ENCODE measurements at regions not wholly inside any gene's neighbourhood (a gene's known extent, or its start where the extent isn't known, plus 50 kb on each side); places are given as distances from the start of the nearest gene placed in this dataset.

DNA sequence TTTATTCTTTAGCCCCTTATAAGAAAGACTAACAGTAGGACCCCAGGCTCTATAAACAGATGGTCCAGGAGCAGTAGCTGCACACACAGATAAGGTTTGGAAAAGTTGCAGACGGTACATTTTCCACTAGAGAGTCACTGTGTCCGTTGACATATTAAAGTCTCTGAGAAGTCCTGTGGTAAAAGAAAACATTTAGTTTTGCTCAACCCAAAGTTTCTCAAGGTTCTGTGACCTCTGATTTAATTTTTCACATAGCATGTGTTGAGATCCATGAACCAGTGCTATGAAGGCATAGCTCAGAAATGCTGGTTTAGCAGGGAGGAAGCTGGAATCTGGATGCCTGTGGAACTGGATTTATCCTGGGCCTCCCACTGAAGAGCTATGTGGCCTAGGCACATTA is 62.7 kb upstream of the RASEF start:
- TF ChIP-seq POLR2A (IDR thresholded peaks at IDR 0.05; ENCODE audit: borderline replicate concordance, extremely low read depth, insufficient read depth, insufficient read length): no peak
- TF ChIP-seq, protein P1, sequence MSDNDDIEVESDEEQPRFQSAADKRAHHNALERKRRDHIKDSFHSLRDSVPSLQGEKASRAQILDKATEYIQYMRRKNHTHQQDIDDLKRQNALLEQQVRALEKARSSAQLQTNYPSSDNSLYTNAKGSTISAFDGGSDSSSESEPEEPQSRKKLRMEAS (IDR thresholded peaks at IDR 0.05): no peak
- TF ChIP-seq, protein P2, sequence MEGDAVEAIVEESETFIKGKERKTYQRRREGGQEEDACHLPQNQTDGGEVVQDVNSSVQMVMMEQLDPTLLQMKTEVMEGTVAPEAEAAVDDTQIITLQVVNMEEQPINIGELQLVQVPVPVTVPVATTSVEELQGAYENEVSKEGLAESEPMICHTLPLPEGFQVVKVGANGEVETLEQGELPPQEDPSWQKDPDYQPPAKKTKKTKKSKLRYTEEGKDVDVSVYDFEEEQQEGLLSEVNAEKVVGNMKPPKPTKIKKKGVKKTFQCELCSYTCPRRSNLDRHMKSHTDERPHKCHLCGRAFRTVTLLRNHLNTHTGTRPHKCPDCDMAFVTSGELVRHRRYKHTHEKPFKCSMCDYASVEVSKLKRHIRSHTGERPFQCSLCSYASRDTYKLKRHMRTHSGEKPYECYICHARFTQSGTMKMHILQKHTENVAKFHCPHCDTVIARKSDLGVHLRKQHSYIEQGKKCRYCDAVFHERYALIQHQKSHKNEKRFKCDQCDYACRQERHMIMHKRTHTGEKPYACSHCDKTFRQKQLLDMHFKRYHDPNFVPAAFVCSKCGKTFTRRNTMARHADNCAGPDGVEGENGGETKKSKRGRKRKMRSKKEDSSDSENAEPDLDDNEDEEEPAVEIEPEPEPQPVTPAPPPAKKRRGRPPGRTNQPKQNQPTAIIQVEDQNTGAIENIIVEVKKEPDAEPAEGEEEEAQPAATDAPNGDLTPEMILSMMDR (IDR thresholded peaks at IDR 0.05 in 2 of 3, conservative IDR thresholded peaks at IDR 0.05 in 1 of 3; ENCODE audit: borderline replicate concordance in 1 of 3, insufficient read depth in 1 of 3, low read depth in 2 of 3, low read length in 2 of 3): no peak
- no peak for TF ChIP-seq YY1 (IDR thresholded peaks at IDR 0.05; ENCODE audit: extremely low read depth, insufficient replicate concordance, low read depth, low read length)
- no peak for TF ChIP-seq POLR2AphosphoS5 (IDR thresholded peaks at IDR 0.05; ENCODE audit: low read depth, low read length)
- TF ChIP-seq RAD21 (IDR thresholded peaks at IDR 0.05; ENCODE audit: low read depth): no peak
- TF ChIP-seq SP1 (IDR thresholded peaks at IDR 0.05; ENCODE audit: low read depth): no peak
- TF ChIP-seq SIN3A (IDR thresholded peaks at IDR 0.05; ENCODE audit: low read depth): no peak
- TF ChIP-seq, protein P3, sequence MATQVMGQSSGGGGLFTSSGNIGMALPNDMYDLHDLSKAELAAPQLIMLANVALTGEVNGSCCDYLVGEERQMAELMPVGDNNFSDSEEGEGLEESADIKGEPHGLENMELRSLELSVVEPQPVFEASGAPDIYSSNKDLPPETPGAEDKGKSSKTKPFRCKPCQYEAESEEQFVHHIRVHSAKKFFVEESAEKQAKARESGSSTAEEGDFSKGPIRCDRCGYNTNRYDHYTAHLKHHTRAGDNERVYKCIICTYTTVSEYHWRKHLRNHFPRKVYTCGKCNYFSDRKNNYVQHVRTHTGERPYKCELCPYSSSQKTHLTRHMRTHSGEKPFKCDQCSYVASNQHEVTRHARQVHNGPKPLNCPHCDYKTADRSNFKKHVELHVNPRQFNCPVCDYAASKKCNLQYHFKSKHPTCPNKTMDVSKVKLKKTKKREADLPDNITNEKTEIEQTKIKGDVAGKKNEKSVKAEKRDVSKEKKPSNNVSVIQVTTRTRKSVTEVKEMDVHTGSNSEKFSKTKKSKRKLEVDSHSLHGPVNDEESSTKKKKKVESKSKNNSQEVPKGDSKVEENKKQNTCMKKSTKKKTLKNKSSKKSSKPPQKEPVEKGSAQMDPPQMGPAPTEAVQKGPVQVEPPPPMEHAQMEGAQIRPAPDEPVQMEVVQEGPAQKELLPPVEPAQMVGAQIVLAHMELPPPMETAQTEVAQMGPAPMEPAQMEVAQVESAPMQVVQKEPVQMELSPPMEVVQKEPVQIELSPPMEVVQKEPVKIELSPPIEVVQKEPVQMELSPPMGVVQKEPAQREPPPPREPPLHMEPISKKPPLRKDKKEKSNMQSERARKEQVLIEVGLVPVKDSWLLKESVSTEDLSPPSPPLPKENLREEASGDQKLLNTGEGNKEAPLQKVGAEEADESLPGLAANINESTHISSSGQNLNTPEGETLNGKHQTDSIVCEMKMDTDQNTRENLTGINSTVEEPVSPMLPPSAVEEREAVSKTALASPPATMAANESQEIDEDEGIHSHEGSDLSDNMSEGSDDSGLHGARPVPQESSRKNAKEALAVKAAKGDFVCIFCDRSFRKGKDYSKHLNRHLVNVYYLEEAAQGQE (IDR thresholded peaks at IDR 0.05; ENCODE audit: low read depth): no peak
- TF ChIP-seq EZH2 (IDR thresholded peaks at IDR 0.05): no peak

Measured in HCT116 (cell line).